Tibial artery (tissue), 4 donors: ENCODE measurements at regions not wholly inside any gene's neighbourhood (a gene's known extent, or its start where the extent isn't known, plus 50 kb on each side); places are given as distances from the start of the nearest gene placed in this dataset.

ENCODE experiments used
- DNase-seq, 2 donors: peaks; one replicate each; pipeline ENCODE4 v3.0.0-alpha.2; 2019
- H3K27ac ChIP-seq, 2 donors: fragments of 200-600 bp; sonication (generic) in 1 of 2; 1 replicate in 1 of 2; 2 replicates in 1 of 2; pipeline ENCODE4 v1.5.1; 2018 to 2019; ENCODE audit warnings: mild to moderate bottlenecking in 1 of 2
- H3K27me3 ChIP-seq, 2 donors: fragments of 200-600 bp; sonication (generic) in 1 of 2; one replicate each; pipeline versions ENCODE4 v1.5.1 to v1.6.0; 2016 to 2019
- H3K36me3 ChIP-seq, 3 donors: fragments of 200-600 bp; sonication (generic) in 2 of 3; one replicate each; pipeline ENCODE4 v1.5.1; 2016 to 2019; ENCODE audit warnings: mild to moderate bottlenecking in 2 of 3
- H3K4me1 ChIP-seq, 4 donors: fragments of 200-600 bp; sonication (generic) in 2 of 4; 1 replicate in 3 of 4; 2 replicates in 1 of 4; pipeline ENCODE4 v1.5.1; 2016 to 2019
- H3K4me3 ChIP-seq, 2 donors: fragments of 200-600 bp; sonication (generic) in 1 of 2; 1 replicate in 1 of 2; 2 replicates in 1 of 2; pipeline ENCODE4 v1.5.1; 2018 to 2019; ENCODE audit warnings: mild to moderate bottlenecking in 2 of 2
- H3K9me3 ChIP-seq, 3 donors: fragments of 200-600 bp; sonication (generic) in 1 of 3; one replicate each; pipeline ENCODE4 v1.5.1; 2016 to 2019
- intact Hi-C: fragments of 100-400 bp; cut with DNase I; formaldehyde crosslinking; loops from one replicate; pipeline ENCODE4 v1.15.0; 2023; ENCODE audit warnings: low total_unique reads
- TF ChIP-seq, protein P1 (sequence below), 2 experiments: fragments of 200-600 bp in 1 of 2; fragments of 450-650 bp in 1 of 2; IDR thresholded peaks; one replicate each; pipeline ENCODE4 v1.5.1; 2017 to 2019; ENCODE audit warnings: antibody characterized with exemption in 2 of 2, mild to moderate bottlenecking in 1 of 2, moderate library complexity in 1 of 2

DNA sequence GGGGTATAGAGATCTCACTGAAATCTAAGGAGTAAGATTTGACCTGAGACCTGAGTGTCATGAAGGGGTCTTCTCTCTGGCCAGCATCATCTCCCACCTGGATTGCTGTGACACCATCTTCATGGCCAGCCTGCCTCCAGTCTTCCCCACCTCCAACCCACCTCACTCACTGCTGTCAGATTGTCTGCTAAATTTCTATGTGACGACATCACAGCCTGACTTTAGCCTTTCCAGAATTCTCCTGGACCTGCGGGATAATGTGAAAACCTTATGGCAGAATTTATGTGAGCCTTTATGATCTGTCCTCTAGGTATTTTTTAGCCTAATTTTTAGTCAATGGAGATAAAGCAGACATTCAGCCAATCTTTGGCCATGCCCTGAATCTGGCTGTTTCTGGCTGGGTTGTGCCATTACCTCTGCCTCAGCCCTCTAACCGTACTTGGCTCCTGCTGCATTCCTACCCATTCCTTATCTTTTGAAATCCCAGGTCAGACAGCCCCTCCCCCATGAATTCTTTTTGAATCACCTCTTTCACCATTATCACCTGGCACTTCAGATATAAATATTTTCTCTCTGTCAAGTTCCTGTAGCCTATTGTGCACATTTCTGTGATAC lies 66.4 kb upstream of the MMADHC start:
- Histone ChIP-seq H3K4me3 (no peak overlapping the region), H3K27me3 (no peaks in the 10 kb centered on the region), H3K36me3 (no peaks in the 10 kb centered on the region), H3K9me3 (no peaks in the 10 kb centered on the region), H3K4me1 (no peaks in the 10 kb centered on the region), H3K27ac (no peak overlapping the region)
- no peak for DNase-seq
- intact Hi-C loops = no loop called here
- TF ChIP-seq, protein P1, sequence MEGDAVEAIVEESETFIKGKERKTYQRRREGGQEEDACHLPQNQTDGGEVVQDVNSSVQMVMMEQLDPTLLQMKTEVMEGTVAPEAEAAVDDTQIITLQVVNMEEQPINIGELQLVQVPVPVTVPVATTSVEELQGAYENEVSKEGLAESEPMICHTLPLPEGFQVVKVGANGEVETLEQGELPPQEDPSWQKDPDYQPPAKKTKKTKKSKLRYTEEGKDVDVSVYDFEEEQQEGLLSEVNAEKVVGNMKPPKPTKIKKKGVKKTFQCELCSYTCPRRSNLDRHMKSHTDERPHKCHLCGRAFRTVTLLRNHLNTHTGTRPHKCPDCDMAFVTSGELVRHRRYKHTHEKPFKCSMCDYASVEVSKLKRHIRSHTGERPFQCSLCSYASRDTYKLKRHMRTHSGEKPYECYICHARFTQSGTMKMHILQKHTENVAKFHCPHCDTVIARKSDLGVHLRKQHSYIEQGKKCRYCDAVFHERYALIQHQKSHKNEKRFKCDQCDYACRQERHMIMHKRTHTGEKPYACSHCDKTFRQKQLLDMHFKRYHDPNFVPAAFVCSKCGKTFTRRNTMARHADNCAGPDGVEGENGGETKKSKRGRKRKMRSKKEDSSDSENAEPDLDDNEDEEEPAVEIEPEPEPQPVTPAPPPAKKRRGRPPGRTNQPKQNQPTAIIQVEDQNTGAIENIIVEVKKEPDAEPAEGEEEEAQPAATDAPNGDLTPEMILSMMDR (IDR thresholded peaks at IDR 0.05) = no peak

DNA sequence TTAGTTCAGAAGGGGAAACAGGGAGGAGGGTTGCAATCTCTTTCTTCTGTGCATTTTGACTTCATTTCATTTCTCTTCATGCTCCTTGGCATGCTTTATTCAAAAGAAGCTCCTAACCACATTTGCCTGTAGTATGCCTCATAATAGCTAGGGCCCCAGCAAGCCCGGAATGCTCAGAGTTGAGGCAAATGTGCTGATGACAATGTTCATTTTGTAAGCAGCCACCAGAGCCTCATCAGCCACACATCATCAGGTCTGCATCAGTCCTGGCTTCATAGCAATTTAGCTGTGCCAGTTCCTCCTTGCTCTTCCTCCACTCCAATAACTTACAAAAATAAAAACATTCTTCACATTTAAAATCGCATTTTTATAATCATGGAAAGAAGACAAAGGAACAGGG lies 65.4 kb upstream of the MMADHC start:
- Histone ChIP-seq H3K9me3 (no peaks in the 10 kb centered on the region), H3K27me3 (no peaks in the 10 kb centered on the region), H3K4me3 (no peak overlapping the region), H3K4me1 (no peaks in the 10 kb centered on the region), H3K27ac (no peak overlapping the region), H3K36me3 (no peaks in the 10 kb centered on the region)
- TF ChIP-seq, protein P1 (IDR thresholded peaks at IDR 0.05) = no peak
- intact Hi-C loops = no loop called here
- no peak for DNase-seq

DNA sequence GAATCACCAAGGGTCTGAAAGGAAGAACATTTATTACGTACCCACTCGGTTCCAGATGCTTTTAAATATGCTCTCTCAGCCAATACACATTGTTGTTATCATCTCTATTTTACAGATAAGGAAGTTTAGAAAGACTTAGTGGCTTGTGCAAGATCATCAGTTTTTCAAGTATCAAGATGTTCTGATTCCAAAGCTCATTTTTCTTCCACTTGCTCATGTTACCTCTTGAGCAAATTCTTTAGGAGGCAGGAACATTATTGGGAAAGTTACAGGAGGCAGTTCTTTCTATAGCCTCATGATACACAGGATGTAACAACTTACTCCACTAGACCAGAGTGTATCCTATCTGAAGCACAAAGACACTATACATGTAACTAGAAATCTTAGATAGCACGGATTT lies 65.0 kb upstream of the MMADHC start:
- no peak for DNase-seq
- H3K4me3 ChIP-seq = no peak overlapping the region
- no peak overlapping the region for H3K27ac ChIP-seq
- TF ChIP-seq, protein P1 (IDR thresholded peaks at IDR 0.05) = no peak
- H3K9me3 ChIP-seq = no peaks in the 10 kb centered on the region
- no peaks in the 10 kb centered on the region for H3K27me3 ChIP-seq
- no peaks in the 10 kb centered on the region for H3K36me3 ChIP-seq
- no peaks in the 10 kb centered on the region for H3K4me1 ChIP-seq
- intact Hi-C loops = no loop called here

DNA sequence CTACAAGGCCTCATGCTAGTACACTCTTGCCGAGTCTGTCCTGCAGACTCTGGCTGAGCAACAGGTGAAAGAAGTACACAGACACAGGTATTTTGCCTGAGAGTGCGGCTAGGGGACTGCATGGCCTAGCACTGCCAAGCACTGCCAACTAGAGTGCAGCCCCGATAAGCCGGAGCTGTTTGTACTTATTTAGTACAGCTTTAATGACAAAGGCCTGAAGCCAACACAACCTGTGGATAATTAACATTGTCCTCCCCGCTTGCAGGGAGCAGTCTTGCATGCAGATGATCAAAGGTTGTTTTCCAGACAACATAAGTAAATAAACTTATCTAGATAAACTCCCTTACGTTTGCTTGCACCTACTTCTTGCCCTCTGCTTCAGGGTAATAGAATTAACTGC lies 63.7 kb upstream of the MMADHC start:
- TF ChIP-seq, protein P1 (IDR thresholded peaks at IDR 0.05) = no peak
- no peaks in the 10 kb centered on the region for H3K36me3 ChIP-seq
- no peak for DNase-seq
- H3K4me3 ChIP-seq = no peak overlapping the region
- no peaks in the 10 kb centered on the region for H3K27me3 ChIP-seq
- H3K4me1 ChIP-seq = no peaks in the 10 kb centered on the region
- no peaks in the 10 kb centered on the region for H3K9me3 ChIP-seq
- no peak overlapping the region for H3K27ac ChIP-seq
- intact Hi-C loops = no loop called here

DNA sequence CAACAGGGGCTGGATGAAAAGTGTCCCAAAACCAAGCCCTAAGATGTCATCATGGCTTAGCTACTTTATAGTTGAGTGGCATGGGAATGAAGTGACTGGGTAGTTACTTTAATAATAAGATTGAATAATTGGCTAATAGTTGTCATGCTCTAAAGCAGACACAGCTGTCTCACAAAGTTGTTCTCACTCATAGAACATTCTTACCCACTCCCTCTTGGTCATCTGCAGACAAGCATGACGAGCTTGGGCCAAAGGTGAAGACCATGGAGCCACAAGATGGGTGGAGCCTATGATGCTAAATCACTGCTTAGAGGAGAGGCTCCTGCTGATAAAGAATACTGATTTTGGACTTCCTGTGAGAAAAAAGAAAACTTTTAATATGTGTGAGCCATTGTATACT lies 62.4 kb upstream of the MMADHC start:
- Histone ChIP-seq H3K4me1 (no peaks in the 10 kb centered on the region), H3K4me3 (no peak overlapping the region), H3K27me3 (no peaks in the 10 kb centered on the region), H3K9me3 (no peaks in the 10 kb centered on the region), H3K27ac (no peak overlapping the region), H3K36me3 (no peaks in the 10 kb centered on the region)
- DNase-seq = no peak
- intact Hi-C loops = no loop called here
- TF ChIP-seq, protein P1 (IDR thresholded peaks at IDR 0.05) = no peak
